Erythroblast (primary cell): ENCODE measurements at regions not wholly inside any gene's neighbourhood (a gene's known extent, or its start where the extent isn't known, plus 50 kb on each side); places are given as distances from the start of the nearest gene placed in this dataset.

Source experiments
- GATA1 ChIP-seq: IDR thresholded peaks from 2 replicates; pipeline ENCODE4 v1.6.1; 2011; ENCODE audit warnings: low read depth, mild to moderate bottlenecking, control low read depth, low read length, moderate library complexity
- POLR2A ChIP-seq: IDR thresholded peaks from 2 replicates; pipeline ENCODE4 v1.6.1; 2011; ENCODE audit warnings: mild to moderate bottlenecking, low read length

GRCh38 chr1:172946814-172947507 is 103.8 kb downstream of the TNFSF18 start:
- no peak for TF ChIP-seq POLR2A
- TF ChIP-seq GATA1, result no peak
